Astrocyte of the cerebellum (primary cell): ENCODE measurements at regions not wholly inside any gene's neighbourhood (a gene's known extent, or its start where the extent isn't known, plus 50 kb on each side); places are given as distances from the start of the nearest gene placed in this dataset.

Experiments used
- DNase-seq: peaks from one replicate; pipeline ENCODE4 v3.0.0-alpha.2; 2011; ENCODE audit warnings: low read depth
- H3K4me3 ChIP-seq: 2 replicates; pipeline ENCODE4 v1.5.1; 2011; ENCODE audit warnings: mild to moderate bottlenecking, low read depth, low read length, moderate library complexity
- CTCF ChIP-seq: IDR thresholded peaks from 2 replicates; pipeline ENCODE4 v1.5.1; 2012; ENCODE audit warnings: low read length, low read depth, moderate library complexity, mild to moderate bottlenecking; ENCODE audit errors: missing control alignments
- in situ Hi-C: cut with HindIII; loops from 2 replicates; pipeline ENCODE4 v1.10.0; 2017; ENCODE audit warnings: low sequenced_read_pairs

GRCh38 chr21:14688936-14689335 lies 142.8 kb upstream of the SAMSN1 start:
- H3K4me3 ChIP-seq: no peak overlapping the region
- no peak for TF ChIP-seq CTCF
- in situ Hi-C loops: no loop called here
- DNase-seq: no peak

DNA sequence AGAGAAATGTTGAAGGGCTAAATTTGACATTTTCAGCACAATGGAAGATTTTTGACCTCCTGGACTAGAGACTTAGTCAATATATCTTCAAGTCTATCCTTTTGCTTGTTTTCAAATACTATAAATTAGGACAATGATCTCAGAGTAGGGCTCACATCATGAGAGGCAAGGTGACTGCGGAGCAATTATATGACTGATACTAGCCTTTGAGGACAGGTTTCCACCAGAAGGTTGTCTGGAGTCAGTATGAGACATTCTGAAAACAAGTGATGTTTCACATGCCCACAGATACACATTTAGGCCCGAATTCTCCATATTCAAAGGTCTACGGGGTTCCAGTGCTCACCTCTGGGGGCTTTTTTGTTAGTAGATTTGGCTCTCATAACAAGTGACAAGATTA lies 142.3 kb upstream of the SAMSN1 start:
- no peak for TF ChIP-seq CTCF
- in situ Hi-C loops: no loop called here
- H3K4me3 ChIP-seq: no peak overlapping the region
- no peak for DNase-seq

- no peak overlapping the region for H3K4me3 ChIP-seq
- DNase-seq: no peak
- TF ChIP-seq CTCF: no peak
These were observed 141.1 kb upstream of the SAMSN1 start for GRCh38 chr21:14687268-14687625.

DNA sequence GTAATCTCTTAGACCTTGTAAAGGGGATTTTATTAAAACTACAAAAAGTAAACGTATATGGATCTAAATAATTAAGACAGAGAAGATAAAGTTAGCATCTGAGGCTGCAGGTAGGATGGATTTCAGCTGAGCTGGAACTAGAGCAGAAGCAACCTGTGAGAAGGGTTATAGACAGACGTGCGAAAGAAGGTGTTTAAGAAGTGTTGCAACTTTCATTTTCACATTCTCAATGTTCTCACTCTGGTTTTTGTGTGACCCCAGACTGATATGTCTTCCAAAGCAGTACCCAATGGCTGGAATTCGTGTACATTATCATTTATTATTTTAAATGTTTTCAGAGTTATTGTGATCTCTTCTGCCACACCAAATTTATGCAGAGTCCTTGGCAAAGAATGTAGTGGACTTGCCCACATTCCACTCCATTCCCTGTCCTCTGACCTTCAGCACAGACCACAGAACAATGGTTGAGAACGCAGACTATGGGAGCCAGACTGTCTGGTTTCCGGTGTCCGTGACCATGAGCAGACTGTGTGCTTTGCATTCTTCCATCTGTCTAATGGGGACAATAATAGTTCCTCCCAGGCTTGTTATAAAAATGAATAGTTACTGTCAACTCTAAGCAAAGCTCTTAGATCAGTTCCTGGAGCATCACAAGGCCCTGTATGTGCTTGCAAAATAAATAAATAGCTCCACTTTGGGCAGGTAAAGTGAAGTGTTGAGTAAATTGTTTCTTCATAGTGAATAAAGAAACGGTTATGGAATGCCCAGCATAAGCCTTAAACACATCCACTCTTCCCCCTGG lies 140.6 kb upstream of the SAMSN1 start:
- in situ Hi-C loops: no loop called here
- H3K4me3 ChIP-seq: no peak overlapping the region
- no peak for DNase-seq
- no peak for TF ChIP-seq CTCF

More at GRCh38 chr21:14687268-14687625, 141.1 kb upstream of the SAMSN1 start:
- in situ Hi-C loops: no loop called here

GRCh38 chr21:14685568-14685967 lies 139.5 kb upstream of the SAMSN1 start:
- in situ Hi-C loops: no loop called here
- no peak for DNase-seq
- no peak for TF ChIP-seq CTCF
- H3K4me3 ChIP-seq: no peak overlapping the region

GRCh38 chr21:14684071-14684470 lies 138.0 kb upstream of the SAMSN1 start:
- no peak overlapping the region for H3K4me3 ChIP-seq
- in situ Hi-C loops: no loop called here
- no peak for TF ChIP-seq CTCF
- no peak for DNase-seq

- in situ Hi-C loops: no loop called here
- no peak overlapping the region for H3K4me3 ChIP-seq
- no peak for DNase-seq
- no peak for TF ChIP-seq CTCF
These were observed 136.9 kb upstream of the SAMSN1 start for GRCh38 chr21:14683063-14683462.
